Renal cortical epithelial cell (primary cell): ENCODE measurements at regions not wholly inside any gene's neighbourhood (a gene's known extent, or its start where the extent isn't known, plus 50 kb on each side); places are given as distances from the start of the nearest gene placed in this dataset.

Source experiments
- DNase-seq: peaks from one replicate; pipeline ENCODE4 v3.0.0-alpha.2; 2011; ENCODE audit warnings: low read depth

DNA sequence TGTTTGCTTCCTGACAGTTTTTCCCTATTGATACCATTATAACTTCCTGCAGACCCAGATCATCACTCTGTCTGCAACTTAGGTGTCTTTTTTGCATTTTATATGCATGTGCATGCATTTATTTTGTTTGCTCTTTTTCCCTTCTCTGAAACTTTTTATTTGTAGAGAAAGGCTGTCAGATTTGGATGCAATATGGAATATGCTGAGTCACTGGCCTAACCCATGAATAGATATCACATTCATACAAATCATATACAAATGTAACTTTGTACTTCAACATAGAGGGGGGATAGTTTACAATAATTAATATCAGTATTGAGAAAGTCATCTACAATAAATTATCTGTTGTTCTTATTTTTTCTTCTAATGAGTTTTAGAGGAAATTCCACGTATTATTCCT is 1465.0 kb downstream of the EFNB2 start:
- no peak for DNase-seq

DNA sequence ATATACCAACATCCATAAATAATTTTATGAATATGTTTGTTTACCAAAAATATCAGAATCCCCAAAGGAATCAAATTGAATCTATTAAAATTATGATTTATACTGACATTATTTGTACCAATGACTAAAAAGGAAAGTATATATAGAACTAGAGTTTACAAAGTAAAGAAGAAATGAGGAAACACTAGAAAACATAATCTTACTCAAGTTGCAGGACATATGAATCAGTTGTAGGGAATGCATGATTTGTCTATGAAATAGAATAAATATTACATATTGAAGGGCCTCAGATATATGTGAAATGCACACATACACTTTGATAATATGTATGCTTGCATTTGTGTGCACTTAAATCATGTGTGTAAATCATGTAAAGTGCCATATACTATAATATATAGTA is 1466.4 kb downstream of the EFNB2 start:
- no peak for DNase-seq

DNA sequence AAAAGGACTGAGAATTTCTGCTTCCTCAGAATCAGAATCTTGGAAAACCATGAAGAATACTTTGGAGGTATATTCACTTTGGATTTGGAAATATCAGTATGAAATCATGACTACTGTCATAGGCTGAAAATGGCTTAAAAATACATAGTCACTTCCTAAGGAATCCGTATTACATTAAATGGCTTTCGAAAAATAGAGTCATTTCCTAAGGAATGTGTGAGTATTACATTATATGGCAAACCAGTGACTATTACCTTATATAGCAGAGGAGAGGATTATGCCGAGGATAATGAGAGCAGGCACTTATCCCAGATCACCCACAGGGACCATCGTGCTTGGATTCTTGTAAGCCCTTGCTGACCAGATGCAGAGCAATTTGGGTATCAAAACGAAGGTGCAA is 1471.8 kb downstream of the EFNB2 start:
- DNase-seq: no peak

DNA sequence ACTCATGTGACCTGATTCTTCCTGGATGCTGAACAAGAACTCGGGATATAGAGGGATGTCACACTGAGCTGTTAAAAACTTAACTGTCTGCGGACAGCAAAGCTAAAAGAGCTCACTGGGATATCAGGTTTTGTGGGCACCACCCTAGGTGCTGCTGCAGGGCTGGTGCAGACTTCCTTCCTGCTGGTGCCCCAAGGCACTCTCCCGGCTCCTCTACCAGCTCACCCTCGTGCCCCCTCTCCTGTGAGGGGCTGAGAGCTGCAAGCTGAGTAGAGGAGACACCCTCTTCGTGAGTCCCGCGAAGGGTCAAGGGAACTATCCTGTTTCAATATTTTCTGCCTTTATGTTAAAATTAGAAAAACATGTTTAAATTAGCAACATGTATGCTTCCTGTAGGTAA is 1475.7 kb downstream of the EFNB2 start:
- no peak for DNase-seq

DNA sequence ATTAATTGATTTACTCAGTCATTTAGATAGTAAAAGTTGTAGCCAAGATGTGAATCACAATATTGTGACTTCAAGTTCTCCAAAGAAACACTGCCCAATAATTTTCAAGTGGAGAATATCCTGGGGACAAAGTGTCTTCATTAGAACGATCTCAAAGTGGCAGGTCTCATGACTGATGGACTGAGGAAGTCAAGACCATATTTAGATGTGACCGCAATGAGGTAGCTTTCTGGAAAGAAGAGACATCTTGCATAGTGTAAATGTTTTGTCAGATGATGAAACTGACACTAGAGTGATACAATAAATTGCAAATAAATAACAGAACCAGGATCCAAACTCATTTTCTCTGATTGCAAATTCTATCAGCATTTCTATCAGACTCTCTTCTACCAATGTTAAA is 1476.9 kb downstream of the EFNB2 start:
- DNase-seq: no peak

DNA sequence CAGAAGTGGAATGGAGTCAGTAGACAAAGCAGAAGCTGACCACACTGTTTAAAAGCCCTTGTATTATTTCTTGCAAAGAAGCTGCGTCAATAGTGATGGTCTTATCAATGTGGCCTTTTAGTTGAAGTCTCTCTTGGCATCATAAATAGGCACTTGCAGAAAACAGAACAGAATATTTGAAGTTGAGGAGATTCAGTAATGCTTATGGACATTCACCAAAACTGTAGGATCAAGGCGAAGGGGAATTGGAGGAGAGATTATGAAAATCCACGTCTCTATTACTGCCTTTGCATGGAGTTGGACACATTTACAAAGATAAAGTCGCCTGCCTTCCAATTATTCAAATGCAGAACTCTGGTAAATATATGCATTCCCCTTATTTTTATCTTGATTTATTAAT is 1482.8 kb downstream of the EFNB2 start:
- DNase-seq: no peak

DNA sequence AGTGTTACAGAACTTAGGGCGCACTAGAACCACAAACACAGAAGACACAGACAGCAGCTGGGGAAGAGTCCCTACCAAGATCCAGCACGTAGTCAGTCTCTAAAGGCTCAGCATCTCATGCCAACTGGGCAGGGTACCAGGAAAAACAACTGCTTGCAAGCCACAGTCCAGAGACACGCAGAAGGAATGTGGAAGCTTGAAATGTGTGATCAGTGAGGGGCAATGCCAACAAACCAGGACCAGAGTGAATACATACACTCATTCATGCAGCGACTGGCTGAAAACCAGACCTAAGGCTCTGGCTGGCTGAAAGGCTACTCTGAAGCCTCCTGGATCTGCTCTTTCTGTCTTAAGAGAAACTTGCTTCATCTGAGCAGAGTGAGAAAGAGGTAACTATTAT is 1484.8 kb downstream of the EFNB2 start:
- DNase-seq: no peak

DNA sequence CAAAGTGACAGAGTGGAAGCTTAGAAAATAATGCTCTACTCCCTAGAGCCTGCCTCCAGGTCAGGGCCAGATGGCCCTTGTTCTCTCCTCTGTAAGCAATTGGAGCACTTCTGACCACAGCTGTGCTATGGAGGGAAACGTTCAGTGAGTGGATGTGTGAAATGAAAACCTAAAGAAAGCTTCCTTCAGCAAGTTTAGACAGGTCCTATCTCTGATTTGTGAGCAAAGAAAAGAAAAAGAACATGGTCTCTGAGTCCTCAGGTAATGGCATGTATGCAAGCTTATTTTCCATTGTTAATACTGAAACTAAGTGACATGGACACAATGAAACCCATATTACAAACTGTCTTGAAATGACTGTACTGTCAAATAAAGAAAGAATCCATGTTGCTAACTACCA is 1486.8 kb downstream of the EFNB2 start:
- DNase-seq: no peak

DNA sequence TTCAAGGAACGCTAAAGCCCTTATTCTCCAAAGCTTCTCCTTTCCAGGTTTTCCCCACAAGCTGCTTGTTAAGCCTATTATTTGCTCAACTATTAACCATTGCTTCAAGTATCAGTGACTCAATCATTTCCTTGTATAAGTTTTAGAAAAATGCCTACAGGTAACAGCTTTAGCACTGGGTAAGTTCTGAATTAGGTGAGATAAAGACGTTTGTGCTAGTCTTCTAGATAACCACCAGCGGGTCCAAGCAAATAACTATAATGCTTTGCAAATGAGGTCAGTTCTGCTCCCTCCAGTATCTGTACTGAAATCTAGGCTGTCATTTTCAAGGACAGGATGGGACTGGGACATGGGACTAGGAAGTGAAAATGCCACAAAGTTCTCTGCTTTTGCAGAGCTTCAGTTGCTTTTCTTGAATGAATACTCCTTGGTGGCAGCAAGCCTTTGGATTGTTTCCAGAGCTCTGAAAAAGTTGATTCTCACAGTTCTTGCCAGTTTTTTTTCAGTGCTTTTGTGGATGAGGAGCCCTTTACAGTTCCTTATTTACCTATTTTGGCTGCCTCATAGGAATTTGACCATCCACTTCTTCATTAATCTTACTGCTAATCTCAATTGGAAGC is 1487.7 kb downstream of the EFNB2 start:
- no peak for DNase-seq

DNA sequence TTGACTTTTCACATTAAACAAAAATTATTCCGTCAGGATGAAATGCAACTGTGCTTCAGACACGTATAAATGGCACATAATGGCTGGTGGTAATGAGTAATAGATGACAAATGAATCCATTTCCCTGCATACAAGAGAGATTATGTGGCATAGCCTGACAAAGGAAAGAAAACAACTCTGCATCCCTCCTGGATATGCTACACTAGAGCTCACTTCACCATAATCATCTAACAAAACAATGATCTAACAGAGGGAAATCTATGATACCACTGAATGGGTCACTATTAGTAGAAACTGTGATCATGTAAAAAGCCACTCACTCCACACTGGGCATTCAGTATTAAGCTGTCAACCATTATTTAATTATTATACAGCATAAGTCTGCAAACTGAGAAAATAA is 1498.4 kb downstream of the EFNB2 start:
- DNase-seq: peak; percentile 38

DNA sequence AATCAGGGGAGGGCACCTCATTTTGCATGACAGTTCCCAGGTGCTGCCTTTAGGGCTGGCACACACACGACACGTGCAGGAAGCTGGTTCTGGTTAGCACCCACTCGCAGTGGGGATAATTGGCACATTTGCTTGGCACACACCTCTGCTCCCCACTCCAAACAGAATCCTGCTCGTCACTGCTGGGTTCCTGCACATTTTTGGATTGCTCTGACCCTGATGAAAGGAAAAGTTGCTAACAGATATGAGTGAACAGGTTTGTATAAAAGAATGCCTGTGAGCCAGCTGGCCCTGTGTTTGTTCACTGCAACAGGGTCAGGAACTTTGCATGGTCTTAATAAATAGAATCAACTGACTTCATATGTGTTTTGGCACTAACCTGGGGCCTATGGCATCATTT is 1500.4 kb downstream of the EFNB2 start:
- DNase-seq: no peak

DNA sequence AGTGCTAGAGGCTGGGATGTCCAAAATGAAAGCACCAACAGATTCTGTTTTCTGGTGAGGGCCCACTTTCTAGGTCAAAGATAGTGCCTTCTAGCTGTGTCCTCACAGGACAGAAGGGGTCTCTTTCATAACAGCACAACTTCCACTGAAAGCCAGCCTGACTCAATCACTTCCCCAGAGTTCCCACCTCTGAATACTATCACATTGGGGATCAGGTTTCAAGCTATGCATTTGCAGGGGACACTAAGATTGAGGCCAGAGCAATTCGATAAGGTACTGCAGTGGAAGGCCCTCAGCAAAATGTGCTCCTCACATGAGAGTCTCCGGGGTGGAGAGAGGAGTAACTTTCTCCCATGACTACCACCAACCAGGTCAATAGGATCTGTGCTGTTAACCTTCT is 1501.5 kb downstream of the EFNB2 start:
- DNase-seq: no peak

DNA sequence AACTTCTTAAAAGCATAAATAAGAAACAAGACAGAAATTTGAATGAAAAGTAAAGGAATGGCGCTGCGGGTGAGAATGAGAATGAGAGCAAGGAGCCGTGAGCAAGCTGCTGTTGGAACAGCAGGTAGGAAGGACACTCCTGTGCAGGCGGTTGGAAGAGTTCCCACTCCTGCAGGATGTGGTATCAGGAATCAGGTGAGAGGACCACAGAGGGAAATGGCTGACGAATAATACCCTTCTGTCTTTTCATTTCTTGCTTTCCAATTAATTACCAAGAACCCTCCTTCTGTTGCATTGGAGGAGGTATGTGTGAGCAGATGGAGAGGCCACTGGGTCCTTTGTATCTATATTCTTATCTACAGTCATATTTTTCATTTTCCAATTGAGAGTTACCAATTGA is 1504.2 kb downstream of the EFNB2 start:
- no peak for DNase-seq

DNA sequence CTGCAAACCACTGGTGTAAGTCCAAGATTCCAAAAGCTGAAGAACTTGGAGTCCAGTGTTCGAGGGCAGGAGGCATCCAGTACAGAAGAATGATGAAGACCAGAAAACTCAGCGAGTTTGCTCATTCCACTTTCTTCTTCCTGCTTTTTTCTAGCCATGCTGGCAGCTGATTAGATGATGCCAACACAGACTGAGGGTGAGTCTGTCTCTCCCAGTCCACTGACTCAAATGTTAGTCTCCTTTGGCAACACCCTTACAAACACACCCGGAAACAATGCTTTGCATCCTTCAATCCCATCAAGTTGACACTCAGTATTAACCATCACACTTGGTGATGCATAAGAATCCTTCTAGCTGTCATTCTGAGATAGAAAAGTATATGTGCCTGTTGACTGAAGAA is 1504.6 kb downstream of the EFNB2 start:
- DNase-seq: no peak

DNA sequence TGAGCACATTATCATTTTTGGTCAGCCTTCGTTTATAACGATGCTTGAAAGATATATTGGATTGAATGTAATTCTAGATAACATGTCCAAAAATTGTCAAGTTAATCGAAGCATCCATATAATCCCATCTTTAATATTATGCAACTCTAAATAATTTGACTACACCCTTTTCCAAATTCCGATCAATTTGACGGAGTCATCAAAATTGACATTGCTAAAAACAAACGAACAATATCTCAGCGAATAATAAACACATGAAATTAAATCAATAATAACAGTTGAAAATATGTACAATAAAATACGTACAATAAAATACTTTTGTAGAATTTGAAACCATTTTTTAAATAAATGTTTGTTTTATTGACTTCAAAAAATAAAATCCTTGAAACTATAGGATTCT is 1516.4 kb downstream of the EFNB2 start:
- DNase-seq: no peak

DNA sequence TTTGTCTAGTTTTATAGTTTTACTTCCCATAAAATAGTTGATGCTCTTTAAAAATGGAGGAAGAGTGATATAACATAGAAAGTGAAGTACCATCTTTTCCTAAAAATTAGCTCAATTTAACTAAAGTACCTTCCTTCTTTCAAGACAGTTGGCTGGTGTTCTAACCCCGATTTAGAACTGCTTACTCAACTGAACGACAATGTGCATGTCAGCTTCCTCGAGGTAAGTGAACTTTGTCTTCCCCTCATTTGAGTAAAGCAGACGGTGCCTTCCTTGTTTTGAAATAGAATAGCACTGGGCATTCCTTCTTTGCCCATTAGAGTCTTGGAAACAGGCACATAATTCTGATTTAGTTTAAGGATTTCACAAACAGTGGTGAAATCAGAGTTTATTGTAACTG is 1519.2 kb downstream of the EFNB2 start:
- peak; percentile 13 for DNase-seq

DNA sequence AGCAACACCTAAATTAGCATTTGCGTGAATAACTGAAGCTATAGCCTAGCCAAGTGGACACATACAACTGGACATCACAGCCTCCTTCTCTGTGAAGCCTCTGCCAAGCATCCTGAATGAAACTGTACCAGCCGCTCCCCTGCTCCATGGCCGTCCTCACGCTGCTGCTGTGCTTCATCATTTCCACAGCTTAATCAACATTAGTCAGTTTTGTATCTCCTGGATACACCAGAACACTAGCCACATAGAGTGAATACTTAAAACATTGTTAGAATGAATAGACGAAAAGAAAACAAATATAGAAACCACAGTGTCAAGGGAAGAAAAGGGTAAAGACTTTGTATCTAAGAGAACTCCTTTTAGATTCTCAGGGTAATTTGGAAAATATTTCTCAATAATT is 1526.9 kb downstream of the EFNB2 start:
- DNase-seq: no peak

DNA sequence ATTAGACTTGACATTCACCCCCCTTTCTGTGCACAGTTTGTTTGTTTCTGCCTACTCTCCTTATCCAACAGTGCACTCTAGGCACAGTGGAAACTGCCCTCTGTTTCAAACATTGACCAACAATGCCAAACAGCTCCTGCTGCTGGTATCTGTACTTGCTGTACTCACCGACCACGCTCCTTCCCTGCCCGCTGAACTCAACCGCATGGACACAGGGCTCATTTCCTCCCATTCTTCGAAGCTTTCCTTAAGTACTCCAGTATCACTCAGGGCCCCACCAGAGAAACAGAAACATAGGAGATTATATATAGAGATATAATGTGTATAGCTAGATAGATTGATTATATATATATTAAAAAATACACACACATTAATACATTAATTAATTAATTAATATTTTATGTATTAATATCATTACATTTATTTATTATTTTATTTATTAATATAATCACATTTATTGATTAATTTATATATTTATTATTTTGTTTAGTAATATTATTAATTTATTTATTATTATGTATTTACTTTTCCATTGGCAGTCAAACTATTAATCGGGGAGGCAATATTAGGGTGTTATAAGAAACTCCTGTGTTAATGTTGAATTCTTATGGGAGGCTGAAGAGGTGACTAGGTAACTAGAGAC is 1528.2 kb downstream of the EFNB2 start:
- DNase-seq: no peak

DNA sequence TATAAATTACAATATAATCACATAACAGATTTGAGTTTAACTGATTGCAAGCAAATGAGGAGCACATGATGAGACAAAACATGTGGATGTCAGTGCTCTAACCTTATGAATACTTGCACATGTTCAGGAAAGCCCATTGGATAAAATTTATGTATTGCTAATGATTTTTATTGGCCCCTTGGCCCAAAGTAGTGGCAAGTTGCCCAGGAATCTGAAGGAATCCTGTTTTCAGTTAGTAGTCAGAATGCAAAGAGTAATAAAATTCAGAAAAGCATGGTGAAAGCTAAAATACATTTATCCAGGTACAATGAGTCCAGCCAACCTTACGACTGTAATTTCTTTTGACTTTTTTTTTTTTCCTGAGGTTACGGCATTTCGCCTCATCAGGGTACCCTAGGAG is 1539.4 kb downstream of the EFNB2 start:
- DNase-seq: peak; percentile 4

DNA sequence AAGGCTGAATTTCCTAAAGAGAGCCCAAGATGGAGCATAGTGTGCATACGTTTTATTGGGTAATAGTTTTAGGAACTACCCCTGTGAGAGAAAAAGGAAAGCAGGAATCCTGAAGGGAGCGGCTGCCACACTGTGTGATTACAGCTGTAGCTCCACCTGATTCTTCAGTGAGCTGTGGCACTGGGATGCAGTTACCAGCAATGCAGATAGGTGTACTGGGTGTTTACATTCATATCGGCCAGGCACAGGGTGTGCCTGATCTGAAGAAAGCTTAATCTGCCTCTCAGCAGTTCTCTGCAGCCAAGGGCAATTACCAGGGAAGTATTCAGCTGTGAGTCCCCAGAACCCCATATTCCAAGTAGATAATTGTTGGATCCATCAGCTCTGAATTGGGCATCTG is 1541.8 kb downstream of the EFNB2 start:
- DNase-seq: no peak

DNA sequence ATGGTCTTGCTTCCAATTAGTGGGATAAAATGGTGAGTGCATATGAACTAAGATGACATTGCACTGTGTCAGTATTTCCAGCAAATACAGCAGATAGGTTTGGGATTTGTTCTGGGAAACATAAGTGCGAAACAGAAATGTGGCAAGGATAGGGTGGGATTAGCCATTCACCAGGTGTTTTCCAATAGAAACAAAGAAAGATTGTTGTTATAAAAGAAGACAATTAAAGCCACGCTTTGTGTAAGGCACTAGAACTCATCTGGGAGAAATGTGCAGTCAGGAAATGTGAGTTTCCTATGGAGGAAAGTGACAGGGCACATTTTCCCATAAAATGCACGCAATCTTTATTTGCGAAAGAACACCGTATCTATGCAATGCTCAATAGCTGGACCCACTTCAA is 1547.8 kb downstream of the EFNB2 start:
- DNase-seq: no peak

DNA sequence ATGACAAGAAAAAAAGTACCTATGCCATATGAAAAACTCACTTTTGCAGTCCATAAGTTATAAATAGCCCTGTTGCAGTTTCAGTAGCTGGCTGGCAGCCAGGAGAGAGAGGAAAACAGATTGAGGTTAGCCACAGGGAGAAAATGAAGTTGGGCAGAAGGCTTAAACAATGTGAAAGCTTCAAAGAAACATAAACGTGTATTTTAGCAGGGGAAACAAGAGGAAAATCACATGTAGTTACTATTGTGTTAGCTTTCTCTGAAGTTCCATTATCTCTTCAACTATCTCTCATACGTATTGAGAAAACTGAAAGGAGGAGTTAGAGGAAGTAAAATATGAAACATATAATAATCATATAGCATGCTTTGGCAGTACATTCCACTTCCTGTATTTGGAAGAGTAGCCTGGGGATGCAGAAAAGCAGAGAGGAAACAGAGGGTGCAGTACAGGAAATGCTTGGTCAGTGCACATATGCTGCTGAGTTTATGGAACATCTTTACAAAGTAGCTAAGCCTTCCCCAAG is 1551.1 kb downstream of the EFNB2 start:
- DNase-seq: peak; percentile 69

DNA sequence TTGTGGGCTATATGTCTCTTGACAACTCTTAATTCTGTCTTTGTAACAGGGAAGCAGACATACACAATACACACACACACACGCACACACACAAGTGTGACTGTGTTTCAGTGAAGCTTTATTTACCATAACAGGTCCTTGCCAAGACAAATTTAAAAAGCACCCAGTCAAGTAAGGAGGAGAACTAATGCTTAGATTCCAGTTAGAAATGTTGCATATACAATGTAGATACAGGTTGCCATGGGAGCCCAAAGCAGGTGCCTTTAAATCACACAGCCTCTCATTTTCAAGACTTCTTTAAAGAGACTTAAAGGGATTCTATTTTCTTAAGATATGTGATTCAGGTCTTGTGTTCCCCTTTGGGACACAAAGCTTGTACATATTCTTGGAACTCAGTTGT is 1551.9 kb downstream of the EFNB2 start:
- DNase-seq: no peak

DNA sequence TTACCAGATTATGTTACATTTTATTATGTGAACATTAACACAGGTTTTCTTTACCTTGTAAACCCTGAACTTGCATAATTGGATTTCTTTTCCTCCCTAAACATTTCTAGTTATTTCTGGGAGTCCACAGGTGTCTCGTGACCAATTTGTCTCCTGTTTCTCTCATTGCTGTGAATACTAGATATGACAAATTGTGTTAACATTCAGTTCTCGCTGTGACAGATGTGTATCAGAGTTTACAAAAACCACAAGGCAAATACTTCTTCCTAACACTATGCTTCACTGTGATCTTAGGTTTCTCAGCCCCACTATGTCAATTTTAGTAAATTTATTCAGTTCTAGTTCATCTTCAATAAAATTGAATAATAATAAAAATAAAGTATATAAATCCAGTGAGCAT is 1554.9 kb downstream of the EFNB2 start:
- DNase-seq: no peak
